IMR-90 (cell line): ENCODE measurements at regions not wholly inside any gene's neighbourhood (a gene's known extent, or its start where the extent isn't known, plus 50 kb on each side); places are given as distances from the start of the nearest gene placed in this dataset.

Experiments used
- ATAC-seq: fragments of 200-7000 bp; cut with Tn5 transposase; 2 replicates; pipeline ENCODE4 v1.9.1; 2020; ENCODE audit warnings: low read depth, mild to moderate bottlenecking, moderate library complexity
- BruUV-seq: library from RNA; stranded (reverse); fragments of 400-500 nt; replicated peaks from 2 replicates; lab custom pipeline; 2021; lab: Mats Ljungman, UMichigan
- CTCF ChIA-PET: fragments of 300-600 bp; formaldehyde crosslinking; extraction: SDS; loops from one replicate; lab custom pipeline; 2021; ENCODE audit warnings: antibody characterized with exemption; lab: Yijun Ruan, JAX
- POLR2A ChIA-PET: fragments of 300-600 bp; sonication (Branson Sonifier 250); formaldehyde crosslinking; loops from one replicate; lab custom pipeline; 2022; ENCODE audit warnings: antibody characterized with exemption; ENCODE audit not compliant: unreplicated experiment; lab: Charles Lee
- DNase-seq: peaks from one replicate; pipeline ENCODE4 v3.0.0; 2013
- H2AFZ ChIP-seq: replicated peaks from 2 replicates; pipeline ENCODE3; 2013; ENCODE audit warnings: low read length, mild to moderate bottlenecking; ENCODE audit not compliant: poor library complexity
- H2AK5ac ChIP-seq: 2 replicates; pipeline ENCODE4 v1.6.1; 2013; ENCODE audit warnings: low read depth, low read length, inconsistent platforms
- H2AK9ac ChIP-seq: replicated peaks from 2 replicates; pipeline ENCODE3; 2013; ENCODE audit warnings: mild to moderate bottlenecking, low read depth, low read length, moderate library complexity; ENCODE audit not compliant: poor library complexity
- H2BK120ac ChIP-seq: 2 replicates; pipeline ENCODE4 v1.6.1; 2013; ENCODE audit warnings: low read depth, low read length, inconsistent platforms
- H2BK15ac ChIP-seq: 3 replicates; pipeline ENCODE4 v1.6.1; 2013; ENCODE audit warnings: low read depth, low read length, inconsistent platforms
- H2BK20ac ChIP-seq: 2 replicates; pipeline ENCODE4 v1.6.1; 2013; ENCODE audit warnings: low read depth, mild to moderate bottlenecking, inconsistent platforms, low read length, moderate library complexity
- H2BK5ac ChIP-seq: 2 replicates; pipeline ENCODE4 v1.6.1; 2013; ENCODE audit warnings: mild to moderate bottlenecking, low read depth, low read length, inconsistent platforms; ENCODE audit not compliant: poor library complexity, severe bottlenecking
- H3K14ac ChIP-seq: replicated peaks from 2 replicates; pipeline ENCODE4 v1.6.1; 2013; ENCODE audit warnings: low read depth, low read length, inconsistent platforms
- H3K18ac ChIP-seq: 2 replicates; pipeline ENCODE4 v1.6.1; 2013; ENCODE audit warnings: low read depth, low read length, control low read depth
- H3K23ac ChIP-seq: 2 replicates; pipeline ENCODE4 v1.6.1; 2013; ENCODE audit warnings: low read depth, low read length, inconsistent platforms
- H3K27ac ChIP-seq: 2 replicates; pipeline ENCODE4 v1.5.1; 2013; ENCODE audit warnings: mild to moderate bottlenecking, control low read depth, low read length; ENCODE audit not compliant: insufficient read depth
- H3K27me3 ChIP-seq: 2 replicates; pipeline ENCODE4 v1.6.1; 2013; ENCODE audit warnings: low read length; ENCODE audit not compliant: control insufficient read depth, insufficient read depth
- H3K36me3 ChIP-seq: 2 replicates; pipeline ENCODE4 v1.6.1; 2013; ENCODE audit warnings: low read length, mixed read lengths; ENCODE audit not compliant: control insufficient read depth, insufficient read depth
- H3K4ac ChIP-seq: 2 replicates; pipeline ENCODE4 v1.6.1; 2013; ENCODE audit warnings: low read depth, low read length, inconsistent platforms
- H3K4me1 ChIP-seq: 2 replicates; pipeline ENCODE4 v1.6.1; 2013; ENCODE audit warnings: low read length, mixed read lengths; ENCODE audit not compliant: control insufficient read depth, insufficient read depth
- H3K4me2 ChIP-seq: 2 replicates; pipeline ENCODE4 v1.6.1; 2013; ENCODE audit warnings: low read depth, mild to moderate bottlenecking, control low read depth, low read length, moderate library complexity
- H3K4me3 ChIP-seq: 2 replicates; pipeline ENCODE4 v1.5.1; 2013; ENCODE audit warnings: low read depth, mild to moderate bottlenecking, control low read depth, low read length, moderate library complexity; ENCODE audit not compliant: insufficient read depth
- H3K56ac ChIP-seq: 2 replicates; pipeline ENCODE4 v1.6.1; 2013; ENCODE audit warnings: low read length, inconsistent platforms; ENCODE audit not compliant: insufficient read depth; ENCODE audit errors: extremely low read depth
- H3K79me1 ChIP-seq, 2 experiments: 2 replicates each; pipeline ENCODE4 v1.6.1; 2013; ENCODE audit warnings: low read length in 2 of 2, inconsistent platforms in 1 of 2, low read depth in 1 of 2
- H3K9ac ChIP-seq: 2 replicates; pipeline ENCODE4 v1.6.1; 2013; ENCODE audit warnings: low read depth, low read length, control low read depth
- H3K9me1 ChIP-seq: 2 replicates; pipeline ENCODE4 v1.6.1; 2013; ENCODE audit warnings: low read length, inconsistent platforms; ENCODE audit not compliant: insufficient read depth
- H3K9me3 ChIP-seq: 2 replicates; pipeline ENCODE4 v1.6.1; 2013; ENCODE audit warnings: low read length; ENCODE audit not compliant: control insufficient read depth, insufficient read depth
- H4K20me1 ChIP-seq: 2 replicates; pipeline ENCODE4 v1.6.1; 2013; ENCODE audit warnings: low read length, inconsistent platforms; ENCODE audit not compliant: insufficient read depth
- H4K5ac ChIP-seq: 2 replicates; pipeline ENCODE4 v1.6.1; 2013; ENCODE audit warnings: mild to moderate bottlenecking, low read depth, low read length, control low read depth
- H4K8ac ChIP-seq, 2 experiments: 2 replicates each; pipeline ENCODE4 v1.6.1; 2013; ENCODE audit warnings: low read depth in 2 of 2, low read length in 2 of 2, control low read depth in 1 of 2, inconsistent platforms in 1 of 2
- H4K91ac ChIP-seq: 2 replicates; pipeline ENCODE4 v1.6.1; 2013; ENCODE audit warnings: low read depth, low read length, inconsistent platforms; ENCODE audit not compliant: insufficient read depth
- BHLHE40 ChIP-seq: fragments of 150-350 bp; IDR thresholded peaks from 2 replicates; pipeline ENCODE4 v1.6.1; 2016; ENCODE audit warnings: mild to moderate bottlenecking, low read depth, low read length
- CEBPB ChIP-seq: IDR thresholded peaks from 2 replicates; pipeline ENCODE4 v1.6.1; 2012; ENCODE audit warnings: low read depth, low read length, improper control_type of control experiment
- CHD1 ChIP-seq: IDR thresholded peaks from 2 replicates; pipeline ENCODE4 v1.6.1; 2012; ENCODE audit warnings: low read depth, low read length, improper control_type of control experiment
- ELK1 ChIP-seq: fragments of 150-350 bp; IDR thresholded peaks from 2 replicates; pipeline ENCODE4 v1.6.1; 2016; ENCODE audit warnings: low read depth, mild to moderate bottlenecking, low read length, moderate library complexity, borderline replicate concordance
- FOS ChIP-seq: fragments of 150-350 bp; IDR thresholded peaks from 2 replicates; pipeline ENCODE4 v1.6.1; 2016; ENCODE audit warnings: low read depth, low read length
- MAFK ChIP-seq: IDR thresholded peaks from 2 replicates; pipeline ENCODE4 v1.6.1; 2012; ENCODE audit warnings: low read depth, low read length, improper control_type of control experiment
- MAZ ChIP-seq: IDR thresholded peaks from 2 replicates; pipeline ENCODE4 v1.6.1; 2012; ENCODE audit warnings: low read depth, mild to moderate bottlenecking, low read length, improper control_type of control experiment, moderate library complexity, borderline replicate concordance
- MXI1 ChIP-seq: IDR thresholded peaks from 2 replicates; pipeline ENCODE4 v1.6.1; 2012; ENCODE audit warnings: low read depth, mild to moderate bottlenecking, low read length, moderate library complexity, borderline replicate concordance
- NFE2L2 ChIP-seq: fragments of 150-350 bp; IDR thresholded peaks from 2 replicates; pipeline ENCODE4 v1.6.1; 2016; ENCODE audit warnings: low read depth, mild to moderate bottlenecking, low read length
- POLR2A ChIP-seq: IDR thresholded peaks from 2 replicates; pipeline ENCODE4 v1.6.1; 2012; ENCODE audit warnings: mild to moderate bottlenecking, low read depth, low read length
- RAD21 ChIP-seq: IDR thresholded peaks from 2 replicates; pipeline ENCODE4 v1.6.1; 2012; ENCODE audit warnings: low read length, improper control_type of control experiment
- RCOR1 ChIP-seq: IDR thresholded peaks from 2 replicates; pipeline ENCODE4 v1.6.1; 2012; ENCODE audit warnings: mild to moderate bottlenecking, low read length, improper control_type of control experiment; ENCODE audit not compliant: insufficient replicate concordance
- RFX5 ChIP-seq: IDR thresholded peaks from 2 replicates; pipeline ENCODE4 v1.8.0; 2012; ENCODE audit warnings: low read depth, mild to moderate bottlenecking, low read length, moderate library complexity
- SMC3 ChIP-seq: fragments of 150-350 bp; IDR thresholded peaks from 2 replicates; pipeline ENCODE4 v1.6.1; 2016; ENCODE audit warnings: low read depth, mild to moderate bottlenecking, antibody characterized with exemption, low read length, moderate library complexity
- WGBS, 2 experiments: methylation state at CpG; one replicate each; pipeline versions ENCODE4 v1.1.5 to v1.1.7; 2013; ENCODE audit warnings: missing lambda C conversion rate in 2 of 2; ENCODE audit not compliant: insufficient read length in 1 of 2; ENCODE audit errors: extremely low coverage in 2 of 2; 5-methylcytosine and 5-hydroxymethylcytosine counted together
- dilution Hi-C: fragments of 300-500 bp; cut with HindIII; formaldehyde crosslinking; loops from one replicate; pipeline ENCODE4 v1.14.3; 2018; ENCODE audit warnings: low sequenced_read_pairs; ENCODE audit not compliant: unreplicated experiment
- in situ Hi-C: fragments of 300-500 bp; cut with MboI; formaldehyde crosslinking; loops from 3 replicates; pipeline ENCODE4 v1.14.3; 2019; ENCODE audit warnings: low sequenced_read_pairs, inconsistent platforms, mixed read lengths
- intact Hi-C: fragments of 100-400 bp; cut with micrococcal nuclease; formaldehyde crosslinking; loops from 2 replicates; pipeline ENCODE4 v1.10.0; 2022
- TF ChIP-seq, protein P1 (sequence below): conservative IDR thresholded peaks from 2 replicates; pipeline ENCODE4 v1.5.1; 2012; ENCODE audit warnings: mild to moderate bottlenecking, low read depth, low read length, improper control_type of control experiment
- TF ChIP-seq, protein P2 (sequence below): fragments of 150-350 bp; IDR thresholded peaks from 2 replicates; pipeline ENCODE4 v1.6.1; 2017; ENCODE audit warnings: mild to moderate bottlenecking, antibody characterized with exemption, low read length, low read depth

- no peak overlapping the region for H3K27ac ChIP-seq
- in situ Hi-C loops = no loop called here
- H4K20me1 ChIP-seq = no peaks in the 10 kb centered on the region
Measured at GRCh38 chr11:116062129-116062489, 557.9 kb upstream of the CADM1 start.

More at GRCh38 chr11:116062129-116062489, 557.9 kb upstream of the CADM1 start:
- no peaks in the 10 kb centered on the region for H3K9me1 ChIP-seq
- CTCF ChIA-PET = no interaction called here
- DNase-seq = no peak
- dilution Hi-C loops = no loop called here
- no peak overlapping the region for H2BK5ac ChIP-seq
- no peak overlapping the region for H4K91ac ChIP-seq
- no peaks in the 10 kb centered on the region for H3K79me1 ChIP-seq
- no CpG with 5 or more reads among the region's 4 CpGs for WGBS, 2 experiments
- BruUV-seq = no TSS peak
- intact Hi-C loops = no loop called here
- H2AFZ ChIP-seq = no peak overlapping the region
- H3K23ac ChIP-seq = no peak overlapping the region
- H3K4me3 ChIP-seq = no peak overlapping the region
- no peak overlapping the region for H2BK120ac ChIP-seq
- no peak overlapping the region for H3K4me2 ChIP-seq
- no peak for ATAC-seq
- no peak overlapping the region for H4K8ac ChIP-seq
- no peaks in the 10 kb centered on the region for H3K4me1 ChIP-seq
- no peak overlapping the region for H3K18ac ChIP-seq
- no peak overlapping the region for H2BK20ac ChIP-seq
- no peak overlapping the region for H3K9ac ChIP-seq
- H3K27me3 ChIP-seq = no peaks in the 10 kb centered on the region; the same call in 1 of the 2 replicates
- no peak overlapping the region for H3K56ac ChIP-seq
- POLR2A ChIA-PET = no interaction called here
- no peak overlapping the region for H2AK9ac ChIP-seq
- H2AK5ac ChIP-seq = no peak overlapping the region
- H2BK15ac ChIP-seq = no peak overlapping the region
- TF ChIP-seq MXI1 (no peak), POLR2A (no peak), MAFK (no peak), SMC3 (no peak), RAD21 (no peak), BHLHE40 (no peak), FOS (no peak), ELK1 (no peak), MAZ (no peak), CHD1 (no peak), RCOR1 (no peak), NFE2L2 (no peak), RFX5 (no peak), CEBPB (no peak)
- TF ChIP-seq, protein P1, sequence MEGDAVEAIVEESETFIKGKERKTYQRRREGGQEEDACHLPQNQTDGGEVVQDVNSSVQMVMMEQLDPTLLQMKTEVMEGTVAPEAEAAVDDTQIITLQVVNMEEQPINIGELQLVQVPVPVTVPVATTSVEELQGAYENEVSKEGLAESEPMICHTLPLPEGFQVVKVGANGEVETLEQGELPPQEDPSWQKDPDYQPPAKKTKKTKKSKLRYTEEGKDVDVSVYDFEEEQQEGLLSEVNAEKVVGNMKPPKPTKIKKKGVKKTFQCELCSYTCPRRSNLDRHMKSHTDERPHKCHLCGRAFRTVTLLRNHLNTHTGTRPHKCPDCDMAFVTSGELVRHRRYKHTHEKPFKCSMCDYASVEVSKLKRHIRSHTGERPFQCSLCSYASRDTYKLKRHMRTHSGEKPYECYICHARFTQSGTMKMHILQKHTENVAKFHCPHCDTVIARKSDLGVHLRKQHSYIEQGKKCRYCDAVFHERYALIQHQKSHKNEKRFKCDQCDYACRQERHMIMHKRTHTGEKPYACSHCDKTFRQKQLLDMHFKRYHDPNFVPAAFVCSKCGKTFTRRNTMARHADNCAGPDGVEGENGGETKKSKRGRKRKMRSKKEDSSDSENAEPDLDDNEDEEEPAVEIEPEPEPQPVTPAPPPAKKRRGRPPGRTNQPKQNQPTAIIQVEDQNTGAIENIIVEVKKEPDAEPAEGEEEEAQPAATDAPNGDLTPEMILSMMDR = no peak
- TF ChIP-seq, protein P2, sequence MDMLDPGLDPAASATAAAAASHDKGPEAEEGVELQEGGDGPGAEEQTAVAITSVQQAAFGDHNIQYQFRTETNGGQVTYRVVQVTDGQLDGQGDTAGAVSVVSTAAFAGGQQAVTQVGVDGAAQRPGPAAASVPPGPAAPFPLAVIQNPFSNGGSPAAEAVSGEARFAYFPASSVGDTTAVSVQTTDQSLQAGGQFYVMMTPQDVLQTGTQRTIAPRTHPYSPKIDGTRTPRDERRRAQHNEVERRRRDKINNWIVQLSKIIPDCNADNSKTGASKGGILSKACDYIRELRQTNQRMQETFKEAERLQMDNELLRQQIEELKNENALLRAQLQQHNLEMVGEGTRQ = no peak
- no peak overlapping the region for H3K4ac ChIP-seq
- H4K5ac ChIP-seq = no peak overlapping the region
- H3K36me3 ChIP-seq = no peaks in the 10 kb centered on the region
- peaks cover 2% of the 10 kb centered on the region; the same call in 1 of the 2 replicates for H3K9me3 ChIP-seq
- H3K14ac ChIP-seq = no peak overlapping the region
